Endothelial cell of umbilical vein (primary cell): ENCODE measurements at regions not wholly inside any gene's neighbourhood (a gene's known extent, or its start where the extent isn't known, plus 50 kb on each side); places are given as distances from the start of the nearest gene placed in this dataset.

ENCODE experiments used
- BruUV-seq: library from RNA; stranded (reverse); fragments of 400-500 nt; replicated peaks from 2 replicates; lab custom pipeline; 2021; lab: Mats Ljungman, UMichigan
- CTCF ChIA-PET: fragments of 300-600, 350-600 bp; sonication (Branson Sonifier 250); formaldehyde crosslinking; loops from one replicate; lab custom pipeline; 2021; ENCODE audit warnings: antibody characterized with exemption, inconsistent platforms; lab: Charles Lee
- POLR2A ChIA-PET: fragments of 300-600, 350-600 bp; sonication (Branson Sonifier 250); formaldehyde crosslinking; loops from one replicate; lab custom pipeline; 2021; ENCODE audit warnings: antibody characterized with exemption, inconsistent platforms; lab: Charles Lee
- DNase-seq: peaks from one replicate; pipeline ENCODE4 v3.0.0-alpha.2; 2011; ENCODE audit warnings: low read depth, low spot score
- FAIRE-seq: peaks from 2 replicates; lab custom pipeline; 2011; peaks lifted over from hg19 to GRCh38; lab: Jason Lieb, UNC
- H2AFZ ChIP-seq: 2 replicates; pipeline ENCODE4 v1.6.0; 2012; ENCODE audit warnings: low read depth, low read length, control low read depth, inconsistent platforms
- H3K27ac ChIP-seq: 2 replicates; pipeline ENCODE4 v1.5.1; 2011; ENCODE audit warnings: low read depth, mild to moderate bottlenecking, control low read depth, low read length, moderate library complexity; ENCODE audit not compliant: insufficient read depth
- H3K27me3 ChIP-seq, 2 experiments: 2 replicates each; pipeline versions ENCODE4 v1.6.0 to v1.6.1; 2011; ENCODE audit warnings: low read length in 2 of 2, mixed read lengths in 1 of 2; ENCODE audit not compliant: control insufficient read depth in 2 of 2, insufficient read depth in 2 of 2
- H3K36me3 ChIP-seq, 2 experiments: 2 replicates in 1 of 2; 3 replicates in 1 of 2; pipeline ENCODE4 v1.5.1; 2011; ENCODE audit warnings: low read length in 2 of 2, mild to moderate bottlenecking in 1 of 2, moderate library complexity in 1 of 2; ENCODE audit not compliant: control insufficient read depth in 2 of 2, insufficient read depth in 2 of 2; ENCODE audit errors: extremely low read depth in 1 of 2
- H3K4me1 ChIP-seq: 3 replicates; pipeline ENCODE4 v1.5.1; 2011; ENCODE audit warnings: mild to moderate bottlenecking, low read length; ENCODE audit not compliant: control insufficient read depth, insufficient read depth; ENCODE audit errors: extremely low read depth
- H3K4me2 ChIP-seq: 2 replicates; pipeline ENCODE4 v1.6.1; 2011; ENCODE audit warnings: low read length, control low read depth, mixed read lengths; ENCODE audit not compliant: insufficient read depth
- H3K4me3 ChIP-seq, 3 experiments: fragments of 200-600 bp in 1 of 3; sonication (generic), shearing (Covaris generic) in 1 of 3; replicated peaks in 1 of 3; 2 replicates each; pipeline ENCODE4 v1.5.1; 2011 to 2016; ENCODE audit warnings: control low read depth in 3 of 3, low read length in 3 of 3, mild to moderate bottlenecking in 2 of 3, inconsistent platforms in 1 of 3, low read depth in 1 of 3, moderate library complexity in 1 of 3; ENCODE audit not compliant: insufficient read depth in 1 of 3
- H3K79me2 ChIP-seq: 2 replicates; pipeline ENCODE4 v1.6.0; 2012; ENCODE audit warnings: low read length, inconsistent platforms; ENCODE audit not compliant: control insufficient read depth, insufficient read depth
- H3K9ac ChIP-seq: replicated peaks from 2 replicates; pipeline ENCODE3; 2011; ENCODE audit warnings: low read length, control low read depth; ENCODE audit not compliant: insufficient read depth; ENCODE audit errors: extremely low read depth
- H3K9me1 ChIP-seq: replicated peaks from 3 replicates; pipeline ENCODE4 v1.6.0; 2011; ENCODE audit warnings: mild to moderate bottlenecking, low read length; ENCODE audit not compliant: control insufficient read depth, insufficient read depth; ENCODE audit errors: extremely low read depth
- H3K9me3 ChIP-seq: replicated peaks from 2 replicates; pipeline ENCODE4 v1.5.1; 2012; ENCODE audit warnings: low read length, inconsistent platforms; ENCODE audit not compliant: control insufficient read depth, insufficient read depth
- H4K20me1 ChIP-seq: replicated peaks from 2 replicates; pipeline ENCODE3; 2011; ENCODE audit warnings: mild to moderate bottlenecking, low read length; ENCODE audit not compliant: control insufficient read depth, insufficient read depth; ENCODE audit errors: extremely low read depth
- EZH2 ChIP-seq: IDR thresholded peaks from 2 replicates; pipeline ENCODE4 v1.6.1; 2012; ENCODE audit warnings: borderline replicate concordance, low read depth, mild to moderate bottlenecking, moderate library complexity, low read length, inconsistent platforms; ENCODE audit not compliant: severe bottlenecking
- FOS ChIP-seq: IDR thresholded peaks from 2 replicates; pipeline ENCODE4 v1.6.1; 2011; ENCODE audit warnings: mild to moderate bottlenecking, low read length, moderate library complexity, borderline replicate concordance; ENCODE audit not compliant: insufficient read depth
- GATA2 ChIP-seq: IDR thresholded peaks from 2 replicates; pipeline ENCODE4 v1.7.0; 2011; ENCODE audit warnings: low read depth, mild to moderate bottlenecking, moderate library complexity, mixed read lengths, low read length; ENCODE audit not compliant: insufficient read length, insufficient read depth
- JUN ChIP-seq: IDR thresholded peaks from 2 replicates; pipeline ENCODE4 v1.6.1; 2011; ENCODE audit warnings: borderline replicate concordance, low read depth; ENCODE audit not compliant: insufficient read length, insufficient read depth
- MYC ChIP-seq: IDR thresholded peaks from one replicate; pipeline ENCODE4 v1.6.1; 2011; ENCODE audit warnings: mild to moderate bottlenecking, low read depth, low read length
- POLR2A ChIP-seq: IDR thresholded peaks from 2 replicates; pipeline ENCODE4 v1.6.1; 2012; ENCODE audit warnings: low read depth, mild to moderate bottlenecking, control low read depth, low read length
- POLR2AphosphoS5 ChIP-seq: IDR thresholded peaks from 2 replicates; pipeline ENCODE4 v1.6.1; 2012; ENCODE audit warnings: low read depth, mild to moderate bottlenecking, control low read depth, low read length, moderate library complexity; ENCODE audit not compliant: insufficient read depth
- dilution Hi-C: fragments of 300-500 bp; cut with MboI; formaldehyde crosslinking; loops from one replicate; pipeline ENCODE4 v1.15.0; 2019; ENCODE audit warnings: low sequenced_read_pairs; ENCODE audit not compliant: extremely low pct_ligation_motif_present
- intact Hi-C: fragments of 100-400 bp; cut with micrococcal nuclease; formaldehyde crosslinking; loops from one replicate; pipeline ENCODE4 v1.10.0; 2022
- TF ChIP-seq, protein P1 (sequence below), 2 donors: IDR thresholded peaks; 1 replicate in 1 of 2; 2 replicates in 1 of 2; pipeline ENCODE4 v1.5.1; 2011; ENCODE audit warnings: low read length in 2 of 2, mild to moderate bottlenecking in 2 of 2, moderate library complexity in 2 of 2, control low read depth in 1 of 2, inconsistent platforms in 1 of 2, low read depth in 1 of 2; ENCODE audit not compliant: insufficient read depth in 1 of 2; ENCODE audit errors: extremely low read depth in 1 of 2
- TF ChIP-seq, protein P2 (sequence below): IDR thresholded peaks from 2 replicates; pipeline ENCODE4 v1.6.1; 2011; ENCODE audit not compliant: insufficient read depth, insufficient read length

DNA sequence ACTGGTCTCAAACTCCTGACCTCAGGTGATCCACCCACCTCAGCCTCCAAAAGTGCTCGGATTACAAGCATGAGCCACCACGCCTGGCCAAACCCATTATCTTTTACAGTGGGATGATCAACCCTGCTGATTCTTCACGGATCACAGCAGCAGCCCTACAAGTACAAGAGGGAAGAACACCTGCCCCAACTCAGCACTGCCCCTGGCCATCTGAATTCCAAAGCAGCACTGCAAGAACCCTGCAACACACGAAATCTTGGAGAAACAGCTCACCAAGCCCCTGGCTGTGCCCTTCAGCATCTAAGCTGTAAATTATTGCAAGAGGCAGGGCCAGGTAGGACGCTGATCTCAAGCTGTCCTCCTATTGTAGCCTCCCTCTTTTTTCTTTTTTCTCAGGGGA lies 54.5 kb upstream of the MC3R start:
- POLR2A ChIA-PET, result no interaction called here
- Histone ChIP-seq H3K79me2 (no peaks in the 10 kb centered on the region), H3K27me3 (no peaks in the 10 kb centered on the region), H3K4me3 (no peak overlapping the region), H4K20me1 (no peaks in the 10 kb centered on the region), H3K27ac (no peak overlapping the region), H2AFZ (no peak overlapping the region), H3K9me1 (no peaks in the 10 kb centered on the region), H3K9ac (no peak overlapping the region), H3K4me2 (no peak overlapping the region), H3K9me3 (peaks cover 4% of the 10 kb centered on the region), H3K36me3 (no peaks in the 10 kb centered on the region), H3K4me1 (no peaks in the 10 kb centered on the region)
- intact Hi-C loops (no loop called here), dilution Hi-C loops (no loop called here)
- TF ChIP-seq, protein P1, sequence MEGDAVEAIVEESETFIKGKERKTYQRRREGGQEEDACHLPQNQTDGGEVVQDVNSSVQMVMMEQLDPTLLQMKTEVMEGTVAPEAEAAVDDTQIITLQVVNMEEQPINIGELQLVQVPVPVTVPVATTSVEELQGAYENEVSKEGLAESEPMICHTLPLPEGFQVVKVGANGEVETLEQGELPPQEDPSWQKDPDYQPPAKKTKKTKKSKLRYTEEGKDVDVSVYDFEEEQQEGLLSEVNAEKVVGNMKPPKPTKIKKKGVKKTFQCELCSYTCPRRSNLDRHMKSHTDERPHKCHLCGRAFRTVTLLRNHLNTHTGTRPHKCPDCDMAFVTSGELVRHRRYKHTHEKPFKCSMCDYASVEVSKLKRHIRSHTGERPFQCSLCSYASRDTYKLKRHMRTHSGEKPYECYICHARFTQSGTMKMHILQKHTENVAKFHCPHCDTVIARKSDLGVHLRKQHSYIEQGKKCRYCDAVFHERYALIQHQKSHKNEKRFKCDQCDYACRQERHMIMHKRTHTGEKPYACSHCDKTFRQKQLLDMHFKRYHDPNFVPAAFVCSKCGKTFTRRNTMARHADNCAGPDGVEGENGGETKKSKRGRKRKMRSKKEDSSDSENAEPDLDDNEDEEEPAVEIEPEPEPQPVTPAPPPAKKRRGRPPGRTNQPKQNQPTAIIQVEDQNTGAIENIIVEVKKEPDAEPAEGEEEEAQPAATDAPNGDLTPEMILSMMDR (IDR thresholded peaks at IDR 0.05; ENCODE audit: extremely low read depth in 1 of 2, insufficient read depth in 1 of 2, low read depth in 1 of 2, low read length in 2 of 2), result no peak
- TF ChIP-seq MYC (no peak), FOS (no peak), GATA2 (no peak), POLR2A (no peak), JUN (no peak), EZH2 (no peak), POLR2AphosphoS5 (no peak)
- TF ChIP-seq, protein P2, sequence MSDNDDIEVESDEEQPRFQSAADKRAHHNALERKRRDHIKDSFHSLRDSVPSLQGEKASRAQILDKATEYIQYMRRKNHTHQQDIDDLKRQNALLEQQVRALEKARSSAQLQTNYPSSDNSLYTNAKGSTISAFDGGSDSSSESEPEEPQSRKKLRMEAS, result no peak
- no peak for FAIRE-seq
- BruUV-seq, result no TSS peak
- DNase-seq, result no peak
- CTCF ChIA-PET, result no interaction called here
